SU-DHL-6 (cell line): ENCODE measurements at regions not wholly inside any gene's neighbourhood (a gene's known extent, or its start where the extent isn't known, plus 50 kb on each side); places are given as distances from the start of the nearest gene placed in this dataset.

Experiments used
- H2AFZ ChIP-seq: fragments of 200-600 bp; sonication (generic); 2 replicates; pipeline ENCODE4 v1.6.1; 2014; ENCODE audit warnings: low read depth, mild to moderate bottlenecking, moderate library complexity, mixed read lengths, antibody characterized with exemption, low read length; ENCODE audit not compliant: severe bottlenecking
- H3F3A ChIP-seq: fragments of 200-600 bp; shearing (Covaris generic); 2 replicates; pipeline ENCODE4 v1.6.0; 2016; ENCODE audit warnings: antibody characterized with exemption, mild to moderate bottlenecking; ENCODE audit not compliant: insufficient read depth
- H3K27ac ChIP-seq: fragments of 200-600 bp; sonication (generic); 2 replicates; pipeline ENCODE4 v1.5.1; 2016; ENCODE audit warnings: low read depth, mild to moderate bottlenecking, low read length, moderate library complexity, mixed read lengths
- H3K27me3 ChIP-seq: fragments of 200-600 bp; sonication (generic), shearing (Covaris generic); 2 replicates; pipeline ENCODE4 v1.6.0; 2014; ENCODE audit warnings: mild to moderate bottlenecking, low read length
- H3K36me3 ChIP-seq: fragments of 200-600 bp; sonication (generic); 2 replicates; pipeline ENCODE4 v1.6.1; 2014; ENCODE audit warnings: mild to moderate bottlenecking, low read length, mixed read lengths
- H3K4me2 ChIP-seq: fragments of 300-600, 200-600 bp; shearing (Covaris generic), sonication (generic); 2 replicates; pipeline ENCODE4 v1.6.0; 2014; ENCODE audit warnings: low read length, low read depth, mild to moderate bottlenecking; ENCODE audit not compliant: poor library complexity, severe bottlenecking
- H3K4me3 ChIP-seq: fragments of 200-600 bp; sonication (generic); 2 replicates; pipeline ENCODE4 v1.5.1; 2014; ENCODE audit warnings: antibody characterized with exemption, low read length, mild to moderate bottlenecking, mixed read lengths; ENCODE audit not compliant: insufficient read depth, poor library complexity, severe bottlenecking
- H3K79me2 ChIP-seq: fragments of 200-600 bp; sonication (generic); 2 replicates; pipeline ENCODE4 v1.6.1; 2014; ENCODE audit warnings: mild to moderate bottlenecking, low read length, moderate library complexity; ENCODE audit not compliant: insufficient read depth
- H3K9ac ChIP-seq: fragments of 200-600 bp; sonication (generic); 2 replicates; pipeline ENCODE4 v1.7.0; 2014; ENCODE audit warnings: mild to moderate bottlenecking, low read length
- H3K9me2 ChIP-seq: fragments of 200-600 bp; sonication (generic); replicated peaks from 2 replicates; pipeline ENCODE4 v1.6.1; 2014; ENCODE audit warnings: low read length; ENCODE audit not compliant: insufficient read depth
- H3K9me3 ChIP-seq: fragments of 200-600 bp; sonication (generic); 2 replicates; pipeline ENCODE4 v1.6.1; 2014; ENCODE audit warnings: low read length, mixed read lengths; ENCODE audit not compliant: insufficient read depth
- H4K20me1 ChIP-seq: fragments of 200-600 bp; sonication (generic); 2 replicates; pipeline ENCODE4 v1.6.1; 2014; ENCODE audit warnings: low read depth, mild to moderate bottlenecking, antibody characterized with exemption, low read length, moderate library complexity, mixed read lengths
- EZH2phosphoT487 ChIP-seq: fragments of 200-600 bp; sonication (generic), shearing (Covaris generic); conservative IDR thresholded peaks from 2 replicates; pipeline ENCODE4 v1.6.1; 2018; ENCODE audit warnings: mild to moderate bottlenecking, antibody characterized with exemption, low read length, moderate library complexity, mixed read lengths
- TF ChIP-seq, protein P1 (sequence below): fragments of 200-600 bp; sonication (generic); IDR thresholded peaks from one replicate; pipeline ENCODE4 v1.5.1; 2017; ENCODE audit warnings: antibody characterized with exemption, mild to moderate bottlenecking, low read length, moderate library complexity; ENCODE audit not compliant: insufficient read depth, poor library complexity, severe bottlenecking

DNA sequence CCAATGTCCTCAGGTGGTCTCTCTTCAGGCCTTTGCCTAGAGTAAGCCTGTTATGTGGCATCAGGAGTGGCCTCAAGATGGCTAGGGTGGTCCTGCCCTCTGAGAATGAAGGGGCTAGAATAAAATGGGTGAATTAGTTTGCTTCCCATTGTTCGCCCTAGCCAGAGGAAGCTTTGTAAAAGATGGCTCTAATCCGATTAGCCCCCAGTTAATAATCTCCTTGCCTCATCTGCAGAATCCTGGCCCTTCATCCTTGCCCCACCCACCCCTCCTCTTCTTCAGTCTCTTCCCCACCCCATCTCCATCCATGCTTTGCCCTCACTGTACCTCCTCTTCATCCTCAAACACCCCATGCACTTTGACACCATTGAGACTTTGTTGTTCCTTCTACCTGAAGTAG, 57.4 kb upstream of the LGALSL start:
- no peaks in the 10 kb centered on the region for H3K79me2 ChIP-seq

DNA sequence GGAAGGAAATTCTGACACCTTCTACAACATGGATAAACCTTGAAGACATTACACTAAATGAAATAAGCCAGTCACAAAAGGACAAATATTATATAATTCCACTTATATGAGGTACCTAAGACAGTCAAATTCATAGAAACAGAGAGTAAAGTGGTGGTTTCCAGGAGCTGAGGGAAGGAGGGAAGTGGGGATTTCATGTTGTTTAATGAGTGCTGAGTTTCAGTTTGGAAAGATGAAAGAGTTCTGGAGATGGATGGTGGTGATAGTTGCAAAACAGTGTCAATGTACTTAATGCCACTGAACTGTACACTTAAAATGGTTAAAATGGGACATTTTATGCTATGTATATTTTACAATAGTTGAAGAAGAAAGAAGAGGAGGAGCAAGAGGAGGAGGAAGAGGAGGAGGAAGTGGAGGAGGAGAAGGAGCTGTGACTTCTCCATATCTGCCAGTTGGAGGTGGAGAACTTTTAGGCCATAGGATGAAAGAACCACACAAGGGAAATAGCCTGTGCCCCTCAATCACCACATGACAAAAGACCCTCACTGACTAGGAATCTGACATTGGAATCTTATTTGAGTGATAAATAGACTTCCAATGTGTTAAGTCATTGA, 55.3 kb upstream of the LGALSL start:
- no peaks in the 10 kb centered on the region for H3K36me3 ChIP-seq

More for the DNA sequence above, 57.4 kb upstream of the LGALSL start:
- Histone ChIP-seq H3K4me3 (no peak overlapping the region), H3F3A (no peaks in the 10 kb centered on the region), H3K27me3 (no peaks in the 10 kb centered on the region), H3K9me2 (no peaks in the 10 kb centered on the region), H3K36me3 (no peaks in the 10 kb centered on the region), H3K9me3 (no peaks in the 10 kb centered on the region), H3K27ac (no peak overlapping the region), H2AFZ (no peak overlapping the region), H3K9ac (no peak overlapping the region), H3K4me2 (no peak overlapping the region), H4K20me1 (no peaks in the 10 kb centered on the region)
- no peak for TF ChIP-seq EZH2phosphoT487
- TF ChIP-seq, protein P1, sequence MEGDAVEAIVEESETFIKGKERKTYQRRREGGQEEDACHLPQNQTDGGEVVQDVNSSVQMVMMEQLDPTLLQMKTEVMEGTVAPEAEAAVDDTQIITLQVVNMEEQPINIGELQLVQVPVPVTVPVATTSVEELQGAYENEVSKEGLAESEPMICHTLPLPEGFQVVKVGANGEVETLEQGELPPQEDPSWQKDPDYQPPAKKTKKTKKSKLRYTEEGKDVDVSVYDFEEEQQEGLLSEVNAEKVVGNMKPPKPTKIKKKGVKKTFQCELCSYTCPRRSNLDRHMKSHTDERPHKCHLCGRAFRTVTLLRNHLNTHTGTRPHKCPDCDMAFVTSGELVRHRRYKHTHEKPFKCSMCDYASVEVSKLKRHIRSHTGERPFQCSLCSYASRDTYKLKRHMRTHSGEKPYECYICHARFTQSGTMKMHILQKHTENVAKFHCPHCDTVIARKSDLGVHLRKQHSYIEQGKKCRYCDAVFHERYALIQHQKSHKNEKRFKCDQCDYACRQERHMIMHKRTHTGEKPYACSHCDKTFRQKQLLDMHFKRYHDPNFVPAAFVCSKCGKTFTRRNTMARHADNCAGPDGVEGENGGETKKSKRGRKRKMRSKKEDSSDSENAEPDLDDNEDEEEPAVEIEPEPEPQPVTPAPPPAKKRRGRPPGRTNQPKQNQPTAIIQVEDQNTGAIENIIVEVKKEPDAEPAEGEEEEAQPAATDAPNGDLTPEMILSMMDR: no peak

DNA sequence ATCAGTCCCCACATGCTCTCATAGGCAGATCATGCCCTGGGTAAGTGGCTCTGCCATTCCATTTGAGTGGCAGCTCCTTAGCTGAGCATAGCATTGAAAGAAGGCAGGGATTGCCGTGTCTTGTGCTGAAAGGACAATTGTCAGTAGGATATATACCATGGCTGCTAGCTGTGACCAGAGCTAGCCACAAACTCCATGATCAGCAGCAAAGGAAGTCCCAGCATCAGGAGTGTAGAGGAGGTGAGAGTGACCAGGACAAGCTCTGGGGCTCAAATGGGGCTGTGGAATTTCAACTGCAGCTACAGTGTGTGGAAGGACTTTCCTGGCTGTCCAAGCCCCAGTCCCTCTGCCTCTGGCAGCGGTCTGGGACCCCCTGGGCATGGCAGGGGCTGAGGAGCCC, 54.4 kb upstream of the LGALSL start:
- Histone ChIP-seq H4K20me1 (no peaks in the 10 kb centered on the region), H3K4me2 (no peak overlapping the region), H3F3A (no peaks in the 10 kb centered on the region), H3K9me2 (no peaks in the 10 kb centered on the region), H2AFZ (no peak overlapping the region), H3K27me3 (no peaks in the 10 kb centered on the region), H3K27ac (no peak overlapping the region), H3K9me3 (no peaks in the 10 kb centered on the region), H3K4me3 (no peak overlapping the region), H3K79me2 (no peaks in the 10 kb centered on the region), H3K9ac (no peak overlapping the region), H3K36me3 (no peaks in the 10 kb centered on the region)
- TF ChIP-seq, protein P1: no peak
- TF ChIP-seq EZH2phosphoT487: no peak

More for the DNA sequence above, 55.3 kb upstream of the LGALSL start:
- H3K27ac ChIP-seq: no peak overlapping the region
- no peaks in the 10 kb centered on the region for H3K9me2 ChIP-seq
- no peak overlapping the region for H3K4me2 ChIP-seq
- H3K27me3 ChIP-seq: no peaks in the 10 kb centered on the region
- H3F3A ChIP-seq: no peaks in the 10 kb centered on the region
- H3K79me2 ChIP-seq: no peaks in the 10 kb centered on the region
- H4K20me1 ChIP-seq: no peaks in the 10 kb centered on the region
- no peak overlapping the region for H3K4me3 ChIP-seq
- H3K9ac ChIP-seq: no peak overlapping the region
- no peak overlapping the region for H2AFZ ChIP-seq
- TF ChIP-seq, protein P1: no peak
- no peaks in the 10 kb centered on the region for H3K9me3 ChIP-seq
